ENCODE measurements at regions not wholly inside any gene's neighbourhood (a gene's known extent, or its start where the extent isn't known, plus 50 kb on each side); places are given as distances from the start of the nearest gene placed in this dataset.
A peak's percentile ranks its signal among the peaks of the same experiment; 100 is the strongest.

DNA sequence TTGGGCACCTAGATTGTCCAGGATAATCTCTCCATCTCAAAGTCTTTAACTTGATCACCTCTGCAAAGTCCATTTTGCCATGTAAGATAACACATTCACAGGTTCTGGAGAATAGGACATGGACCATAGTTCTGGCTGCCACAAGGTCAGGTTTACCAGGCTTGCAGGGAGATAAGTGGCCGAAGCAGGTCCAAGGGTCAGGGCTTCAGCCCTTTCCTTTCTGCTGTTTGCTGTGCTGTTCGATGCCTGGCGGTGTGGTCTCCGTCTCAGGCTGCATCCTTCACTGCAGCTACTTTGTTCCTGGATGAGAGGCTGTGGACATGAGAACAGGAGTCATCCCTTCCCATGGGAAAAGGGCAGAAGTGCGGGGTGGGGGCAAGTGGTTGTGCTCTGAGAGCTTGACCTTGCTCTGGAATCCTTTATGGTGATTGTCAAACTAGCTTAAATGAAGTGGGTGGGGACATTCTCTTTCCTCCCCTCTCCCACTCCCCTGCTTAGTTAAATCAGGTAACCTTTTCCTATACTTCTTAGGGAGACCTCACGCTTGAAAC lies 320.2 kb upstream of the C2CD4B start:
- Histone ChIP-seq H3K27me3 (no peaks in the 10 kb centered on the region), H3K9me3 (no peaks in the 10 kb centered on the region), H3K4me1 (no peaks in the 10 kb centered on the region), H3K36me3 (no peaks in the 10 kb centered on the region), H3K27ac (no peak overlapping the region), H3K4me3 (no peak overlapping the region)
- 62% methylated on average over 6 of the region's 6 CpGs for WGBS (ENCODE audit: insufficient coverage, low coverage, low lambda C conversion rate, missing lambda C conversion rate)
- DNase-seq (no peak), ATAC-seq (peak in 3 of 4 donors; percentile 40 to 71 (median 48))
- TF ChIP-seq, protein P1, sequence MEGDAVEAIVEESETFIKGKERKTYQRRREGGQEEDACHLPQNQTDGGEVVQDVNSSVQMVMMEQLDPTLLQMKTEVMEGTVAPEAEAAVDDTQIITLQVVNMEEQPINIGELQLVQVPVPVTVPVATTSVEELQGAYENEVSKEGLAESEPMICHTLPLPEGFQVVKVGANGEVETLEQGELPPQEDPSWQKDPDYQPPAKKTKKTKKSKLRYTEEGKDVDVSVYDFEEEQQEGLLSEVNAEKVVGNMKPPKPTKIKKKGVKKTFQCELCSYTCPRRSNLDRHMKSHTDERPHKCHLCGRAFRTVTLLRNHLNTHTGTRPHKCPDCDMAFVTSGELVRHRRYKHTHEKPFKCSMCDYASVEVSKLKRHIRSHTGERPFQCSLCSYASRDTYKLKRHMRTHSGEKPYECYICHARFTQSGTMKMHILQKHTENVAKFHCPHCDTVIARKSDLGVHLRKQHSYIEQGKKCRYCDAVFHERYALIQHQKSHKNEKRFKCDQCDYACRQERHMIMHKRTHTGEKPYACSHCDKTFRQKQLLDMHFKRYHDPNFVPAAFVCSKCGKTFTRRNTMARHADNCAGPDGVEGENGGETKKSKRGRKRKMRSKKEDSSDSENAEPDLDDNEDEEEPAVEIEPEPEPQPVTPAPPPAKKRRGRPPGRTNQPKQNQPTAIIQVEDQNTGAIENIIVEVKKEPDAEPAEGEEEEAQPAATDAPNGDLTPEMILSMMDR (IDR thresholded peaks at IDR 0.05), result no peak
- no peak for TF ChIP-seq POLR2A (IDR thresholded peaks at IDR 0.05)
- intact Hi-C loops (cut with DNase I), result no loop called here

DNA sequence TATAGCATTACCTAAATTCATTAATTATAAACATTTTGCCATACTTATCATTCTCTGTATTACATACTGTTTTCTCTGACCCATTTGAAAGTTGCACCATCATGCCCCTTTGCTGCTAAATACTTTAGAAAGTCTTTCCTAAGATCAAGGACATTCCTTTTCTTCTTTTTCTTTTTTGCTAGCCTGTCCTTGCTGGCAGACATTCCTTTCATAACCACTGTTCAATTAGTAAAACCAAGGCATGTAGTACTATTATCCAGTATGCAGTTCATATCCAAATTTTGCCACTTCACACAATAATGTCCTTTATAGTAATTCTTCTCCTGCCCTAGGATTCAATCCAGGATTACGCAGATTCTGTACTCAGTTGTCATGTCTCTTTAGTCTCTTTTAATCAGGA lies 321.0 kb upstream of the C2CD4B start:
- H3K27me3 ChIP-seq, result no peaks in the 10 kb centered on the region
- TF ChIP-seq POLR2A (IDR thresholded peaks at IDR 0.05), result no peak
- TF ChIP-seq, protein P1 (IDR thresholded peaks at IDR 0.05), result no peak
- H3K9me3 ChIP-seq, result no peaks in the 10 kb centered on the region
- intact Hi-C loops (cut with DNase I), result no loop called here
- 100% methylated on average over 1 of the region's 1 CpG for WGBS (ENCODE audit: insufficient coverage, low coverage, low lambda C conversion rate, missing lambda C conversion rate)
- H3K4me1 ChIP-seq, result no peaks in the 10 kb centered on the region
- DNase-seq (no peak), ATAC-seq (no peak)
- H3K4me3 ChIP-seq, result no peak overlapping the region
- no peaks in the 10 kb centered on the region for H3K36me3 ChIP-seq
- no peak overlapping the region for H3K27ac ChIP-seq

DNA sequence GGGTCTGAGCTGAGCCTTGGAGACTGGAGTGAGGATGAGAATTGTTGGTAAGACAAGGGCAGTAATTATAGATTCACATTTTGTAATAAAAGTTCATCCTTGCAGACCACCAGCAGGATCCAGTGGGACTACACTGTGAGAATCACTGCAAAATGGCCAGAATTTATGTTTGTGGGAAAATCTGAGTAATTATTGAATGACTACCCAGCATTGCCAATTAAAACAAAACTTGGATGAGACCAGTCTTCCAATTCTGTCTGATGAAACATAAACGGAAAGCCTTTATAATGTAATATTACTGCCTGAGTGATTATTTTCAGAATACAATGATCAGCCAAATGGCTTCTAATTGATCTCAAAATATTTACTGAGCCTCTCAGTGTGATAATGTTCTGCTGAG lies 323.3 kb upstream of the C2CD4B start:
- no peak for ATAC-seq
- intact Hi-C loops (cut with DNase I), result no loop called here
- Histone ChIP-seq H3K9me3 (no peaks in the 10 kb centered on the region), H3K27ac (no peak overlapping the region), H3K4me3 (no peak overlapping the region), H3K4me1 (no peaks in the 10 kb centered on the region), H3K27me3 (no peaks in the 10 kb centered on the region), H3K36me3 (no peaks in the 10 kb centered on the region)
- no peak for DNase-seq
- TF ChIP-seq, protein P1 (IDR thresholded peaks at IDR 0.05), result no peak
- TF ChIP-seq POLR2A (IDR thresholded peaks at IDR 0.05), result no peak
- WGBS (ENCODE audit: insufficient coverage, low coverage, low lambda C conversion rate, missing lambda C conversion rate), result 60% methylated on average over 1 of the region's 1 CpG

DNA sequence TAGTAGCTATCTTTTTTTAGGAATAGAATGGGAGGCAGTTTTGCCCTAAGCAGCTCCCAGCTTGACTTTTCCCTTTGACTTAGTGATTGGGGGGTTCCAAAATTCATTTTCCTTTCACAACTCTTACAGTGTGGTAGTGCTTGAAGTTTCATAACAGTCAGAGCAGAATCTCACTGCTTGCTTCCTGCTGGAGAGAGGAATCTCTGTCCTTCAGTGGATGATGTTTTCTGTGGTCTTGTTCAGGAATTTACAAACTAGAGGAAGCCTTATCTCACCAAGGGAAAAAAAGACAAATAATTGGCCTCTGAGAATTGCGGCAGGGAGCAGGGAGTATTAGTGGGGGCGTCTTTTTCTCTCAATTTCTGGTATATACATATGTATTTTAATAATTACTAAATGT lies 326.6 kb upstream of the C2CD4B start:
- Histone ChIP-seq H3K27me3 (no peaks in the 10 kb centered on the region), H3K9me3 (no peaks in the 10 kb centered on the region), H3K4me3 (no peak overlapping the region), H3K36me3 (no peaks in the 10 kb centered on the region), H3K4me1 (no peaks in the 10 kb centered on the region), H3K27ac (no peak overlapping the region)
- no peak for TF ChIP-seq POLR2A (IDR thresholded peaks at IDR 0.05)
- TF ChIP-seq, protein P1 (IDR thresholded peaks at IDR 0.05), result no peak
- intact Hi-C loops (cut with DNase I), result no loop called here
- DNase-seq (no peak), ATAC-seq (no peak)
- WGBS (ENCODE audit: insufficient coverage, low coverage, low lambda C conversion rate, missing lambda C conversion rate), result 59% methylated on average over 2 of the region's 2 CpGs

DNA sequence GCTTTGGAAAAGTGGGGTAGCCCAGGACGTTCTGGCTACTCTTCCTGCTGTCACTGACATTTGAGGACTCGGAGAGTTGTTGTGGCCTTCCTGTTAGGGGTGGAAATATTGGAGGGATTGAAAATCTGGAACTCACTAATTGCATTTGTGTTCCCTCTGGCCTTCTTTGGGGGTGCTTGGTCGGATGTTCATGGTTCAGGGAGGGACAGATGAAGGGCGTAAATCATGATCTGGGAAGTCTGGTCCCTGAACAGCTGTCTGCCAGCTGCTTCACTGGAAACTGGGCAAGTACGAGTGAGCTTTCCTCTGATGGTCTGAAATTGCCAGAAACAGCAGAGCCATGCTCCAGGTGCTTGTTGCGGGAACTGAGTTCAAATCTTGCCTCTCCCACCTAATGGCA lies 327.8 kb upstream of the C2CD4B start:
- H3K4me1 ChIP-seq, result no peaks in the 10 kb centered on the region
- intact Hi-C loops (cut with DNase I), result no loop called here
- H3K36me3 ChIP-seq, result no peaks in the 10 kb centered on the region
- no peaks in the 10 kb centered on the region for H3K9me3 ChIP-seq
- TF ChIP-seq POLR2A (IDR thresholded peaks at IDR 0.05), result no peak
- TF ChIP-seq, protein P1 (IDR thresholded peaks at IDR 0.05), result no peak
- no peaks in the 10 kb centered on the region for H3K27me3 ChIP-seq
- no peak overlapping the region for H3K27ac ChIP-seq
- ATAC-seq (no peak), DNase-seq (no peak)
- H3K4me3 ChIP-seq, result no peak overlapping the region
- WGBS (ENCODE audit: insufficient coverage, low coverage, low lambda C conversion rate, missing lambda C conversion rate), result 63% methylated on average over 5 of the region's 6 CpGs
